Body of pancreas (tissue), 4 donors: ENCODE measurements at regions not wholly inside any gene's neighbourhood (a gene's known extent, or its start where the extent isn't known, plus 50 kb on each side); places are given as distances from the start of the nearest gene placed in this dataset.
"Not testable (repeated sequence)": the region's sequence is repeated elsewhere in the genome, so short reads cannot be mapped to it uniquely, and the experiment has no call there.

ENCODE experiments used
- ATAC-seq: fragments of 150-250 bp; one replicate; pipeline ENCODE4 v1.9.1; 2016
- DNase-seq, 4 donors: peaks; one replicate each; pipeline ENCODE4 v3.0.0-alpha.2; 2019
- H3K27ac ChIP-seq, 4 donors: fragments of 200-600 bp; sonication (generic); 1 replicate in 3 of 4; 2 replicates in 1 of 4; pipeline versions ENCODE4 v1.5.1 to v1.6.1; 2016 to 2019; ENCODE audit warnings: mild to moderate bottlenecking in 1 of 4, mixed read lengths in 1 of 4, moderate library complexity in 1 of 4
- H3K27me3 ChIP-seq, 2 donors: fragments of 200-600 bp; sonication (generic); one replicate each; pipeline ENCODE4 v1.6.0; 2016; ENCODE audit warnings: mild to moderate bottlenecking in 1 of 2
- H3K36me3 ChIP-seq, 2 donors: fragments of 200-600 bp; sonication (generic); replicated peaks in 1 of 2; 2 replicates each; pipeline ENCODE4 v1.5.1; 2016; ENCODE audit warnings: low read depth in 2 of 2; ENCODE audit not compliant: insufficient read depth in 1 of 2
- H3K4me1 ChIP-seq: fragments of 200-600 bp; sonication (generic); one replicate; pipeline ENCODE4 v1.6.0; 2016
- H3K4me3 ChIP-seq, 2 donors: fragments of 200-600 bp; sonication (generic); 1 replicate in 1 of 2; 2 replicates in 1 of 2; pipeline ENCODE4 v1.5.1; 2016 to 2019
- H3K9me3 ChIP-seq, 3 donors: fragments of 200-600 bp; sonication (generic); 1 replicate in 2 of 3; 2 replicates in 1 of 3; pipeline ENCODE4 v1.5.1; 2016
- CTCF ChIP-seq, 7 experiments: fragments of 450-650 bp in 4 of 7; fragments of 200-600 bp in 3 of 7; sonication (generic) in 3 of 7; IDR thresholded peaks; one replicate each; pipeline ENCODE4 v1.5.1; 2016 to 2019; ENCODE audit warnings: antibody characterized with exemption in 7 of 7
- POLR2A ChIP-seq, 3 donors: fragments of 450-650 bp; IDR thresholded peaks; one replicate each; pipeline ENCODE4 v1.6.1; 2016; ENCODE audit warnings: antibody characterized with exemption in 3 of 3, mild to moderate bottlenecking in 2 of 3
- WGBS, 2 donors: methylation state at CpG; one replicate each; pipeline ENCODE4 v1.1.5; 2017; 5-methylcytosine and 5-hydroxymethylcytosine counted together
- intact Hi-C: fragments of 100-400 bp; cut with DNase I; formaldehyde crosslinking; loops from one replicate; pipeline ENCODE4 v1.15.1; 2023

- intact Hi-C loops, H3K4me1 ChIP-seq, ATAC-seq, H3K27ac ChIP-seq, H3K36me3 ChIP-seq, H3K4me3 ChIP-seq, H3K9me3 ChIP-seq, DNase-seq, H3K27me3 ChIP-seq: not testable (repeated sequence)
- 77 to 80% methylated on average over 2 of the region's 2 CpGs for WGBS, 2 donors
These were observed 106.9 kb upstream of the GOLGA6L4 start for GRCh38 chr15:84128706-84129105.

- ATAC-seq, H3K27ac ChIP-seq, intact Hi-C loops, H3K36me3 ChIP-seq, H3K27me3 ChIP-seq, H3K4me1 ChIP-seq, H3K9me3 ChIP-seq, DNase-seq, H3K4me3 ChIP-seq: not testable (repeated sequence)
- WGBS, 2 donors, result 85 to 86% methylated on average over 7 to 9 of the region's 9 CpGs
These were observed 105.3 kb upstream of the GOLGA6L4 start for GRCh38 chr15:84130098-84130831.

- DNase-seq, ATAC-seq, H3K4me3 ChIP-seq, H3K36me3 ChIP-seq, H3K4me1 ChIP-seq, H3K27me3 ChIP-seq, H3K27ac ChIP-seq, H3K9me3 ChIP-seq, intact Hi-C loops: not testable (repeated sequence)
- WGBS, 2 donors, result 90 to 99% methylated on average over 2 of the region's 3 CpGs
These were observed 99.6 kb upstream of the GOLGA6L4 start for GRCh38 chr15:84135931-84136456.

GRCh38 chr15:84142888-84143337 is 92.7 kb upstream of the GOLGA6L4 start:
- H3K27ac ChIP-seq, result no peak overlapping the region
- no peak overlapping the region for H3K4me3 ChIP-seq

GRCh38 chr15:84143753-84144314 is 91.7 kb upstream of the GOLGA6L4 start:
- no peak for ATAC-seq
- DNase-seq, result no peak
- Histone ChIP-seq H3K4me3 (no peak overlapping the region), H3K36me3 (no peaks in the 10 kb centered on the region), H3K27ac (no peak overlapping the region), H3K9me3 (no peaks in the 10 kb centered on the region), H3K27me3 (no peaks in the 10 kb centered on the region), H3K4me1 (no peaks in the 10 kb centered on the region)
- TF ChIP-seq POLR2A (IDR thresholded peaks at IDR 0.05) (no peak), CTCF (IDR thresholded peaks at IDR 0.05) (no peak)
- 79 to 87% methylated on average over 5 of the region's 5 CpGs for WGBS, 2 donors
- intact Hi-C loops, result no loop called here

More at GRCh38 chr15:84142888-84143337, 92.7 kb upstream of the GOLGA6L4 start:
- Histone ChIP-seq H3K27me3 (no peaks in the 10 kb centered on the region), H3K9me3 (no peaks in the 10 kb centered on the region), H3K36me3 (no peaks in the 10 kb centered on the region), H3K4me1 (no peaks in the 10 kb centered on the region)
- TF ChIP-seq POLR2A (IDR thresholded peaks at IDR 0.05), result no peak
- TF ChIP-seq CTCF (IDR thresholded peaks at IDR 0.05), result peak; percentile 78 to 90 (median 87)
- WGBS, 2 donors, result 0 to 1% methylated on average over 7 of the region's 7 CpGs
- ATAC-seq, result peak; percentile 99
- intact Hi-C loops, result no loop called here
- DNase-seq, result peak; percentile 83 to 89 (median 86)

- H3K27me3 ChIP-seq, ATAC-seq, H3K4me1 ChIP-seq, intact Hi-C loops, H3K4me3 ChIP-seq, H3K27ac ChIP-seq, H3K36me3 ChIP-seq, DNase-seq, H3K9me3 ChIP-seq: not testable (repeated sequence)
- WGBS, 2 donors, result 48 to 57% methylated on average over 8 of the region's 8 CpGs
These were observed 90.6 kb upstream of the GOLGA6L4 start for GRCh38 chr15:84144946-84145345.

- H3K4me1 ChIP-seq, H3K9me3 ChIP-seq, H3K27ac ChIP-seq, H3K4me3 ChIP-seq, DNase-seq, H3K36me3 ChIP-seq, ATAC-seq, H3K27me3 ChIP-seq, intact Hi-C loops: not testable (repeated sequence)
- whole genome bisulfite sequencing, 2 donors, result 78% methylated on average over 3 of the region's 3 CpGs
These were observed 89.3 kb upstream of the GOLGA6L4 start for GRCh38 chr15:84146299-84146698.

GRCh38 chr15:84147307-84147706 is 88.3 kb upstream of the GOLGA6L4 start:
- 80% methylated on average over 1 of the region's 2 CpGs for WGBS, 2 donors

More at GRCh38 chr15:84147307-84147706, 88.3 kb upstream of the GOLGA6L4 start:
- H3K27ac ChIP-seq, ATAC-seq, H3K36me3 ChIP-seq, H3K4me1 ChIP-seq, H3K9me3 ChIP-seq, DNase-seq, intact Hi-C loops, H3K27me3 ChIP-seq, H3K4me3 ChIP-seq: not testable (repeated sequence)
